ENCODE measurements at regions not wholly inside any gene's neighbourhood (a gene's known extent, or its start where the extent isn't known, plus 50 kb on each side); places are given as distances from the start of the nearest gene placed in this dataset.
"Not testable (repeated sequence)": the region's sequence is repeated elsewhere in the genome, so short reads cannot be mapped to it uniquely, and the experiment has no call there.

DNA sequence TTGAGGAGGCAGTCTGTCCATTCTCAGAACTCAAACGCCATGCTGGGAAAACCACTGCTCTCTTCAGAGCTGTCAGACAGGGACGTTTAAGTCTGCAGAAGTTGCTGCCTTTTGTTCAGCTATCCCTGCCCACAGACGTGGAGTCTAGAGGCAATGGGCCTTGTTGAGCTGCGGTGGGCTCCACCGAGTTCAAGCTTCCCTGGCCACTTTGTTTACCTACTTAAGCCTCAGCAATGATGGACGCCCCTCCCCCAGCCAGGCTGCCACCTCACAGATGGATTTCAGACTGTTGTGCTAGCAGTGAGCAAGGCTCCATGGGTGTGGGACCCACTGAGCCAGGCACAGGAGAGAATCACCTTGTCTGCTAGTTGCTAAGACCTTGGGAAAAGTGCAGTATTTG, 375.1 kb downstream of the ZNF33B start:
- not testable (repeated sequence) for H3K27me3 ChIP-seq (ENCODE audit: control insufficient read depth, insufficient read depth, low read length); H3K9me3 ChIP-seq (ENCODE audit: control insufficient read depth, insufficient read depth, low read length)
- 42% methylated on average over 3 of the region's 6 CpGs for WGBS (ENCODE audit: insufficient coverage)

DNA sequence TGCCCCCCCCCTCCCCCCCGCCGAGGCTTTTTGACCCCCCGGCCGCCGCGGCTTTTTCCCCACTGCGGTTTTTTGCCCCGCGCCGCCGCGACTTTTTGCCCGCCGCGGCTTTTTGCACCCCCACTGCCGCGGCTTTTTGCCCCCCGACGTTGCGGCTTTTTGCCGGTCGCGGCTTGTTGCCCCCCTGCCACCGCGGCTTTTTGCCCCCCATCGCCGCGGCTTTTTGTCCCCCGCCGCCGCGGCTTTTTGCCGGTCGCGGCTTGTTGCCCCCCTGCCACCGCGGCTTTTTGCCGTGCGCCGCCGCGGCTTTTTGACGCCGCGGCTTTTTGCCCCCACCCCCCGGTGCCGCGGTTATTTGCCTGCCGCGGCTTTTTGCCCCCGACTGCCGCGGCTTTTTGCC, 395.4 kb downstream of the ZNF33B start:
- H3K27ac ChIP-seq (ENCODE audit: low read depth, low read length): not testable (repeated sequence)

More for the DNA sequence above, 375.1 kb downstream of the ZNF33B start:
- H3K36me3 ChIP-seq (ENCODE audit: control insufficient read depth, insufficient read depth, low read length); DNase-seq (ENCODE audit: low read depth in 4 of 6, low spot score in 6 of 6); H3K4me3 ChIP-seq (ENCODE audit: low read depth, low read length); H3K4me1 ChIP-seq (ENCODE audit: control insufficient read depth, insufficient read depth, low read length); H3K27ac ChIP-seq (ENCODE audit: low read depth, low read length): not testable (repeated sequence)

DNA sequence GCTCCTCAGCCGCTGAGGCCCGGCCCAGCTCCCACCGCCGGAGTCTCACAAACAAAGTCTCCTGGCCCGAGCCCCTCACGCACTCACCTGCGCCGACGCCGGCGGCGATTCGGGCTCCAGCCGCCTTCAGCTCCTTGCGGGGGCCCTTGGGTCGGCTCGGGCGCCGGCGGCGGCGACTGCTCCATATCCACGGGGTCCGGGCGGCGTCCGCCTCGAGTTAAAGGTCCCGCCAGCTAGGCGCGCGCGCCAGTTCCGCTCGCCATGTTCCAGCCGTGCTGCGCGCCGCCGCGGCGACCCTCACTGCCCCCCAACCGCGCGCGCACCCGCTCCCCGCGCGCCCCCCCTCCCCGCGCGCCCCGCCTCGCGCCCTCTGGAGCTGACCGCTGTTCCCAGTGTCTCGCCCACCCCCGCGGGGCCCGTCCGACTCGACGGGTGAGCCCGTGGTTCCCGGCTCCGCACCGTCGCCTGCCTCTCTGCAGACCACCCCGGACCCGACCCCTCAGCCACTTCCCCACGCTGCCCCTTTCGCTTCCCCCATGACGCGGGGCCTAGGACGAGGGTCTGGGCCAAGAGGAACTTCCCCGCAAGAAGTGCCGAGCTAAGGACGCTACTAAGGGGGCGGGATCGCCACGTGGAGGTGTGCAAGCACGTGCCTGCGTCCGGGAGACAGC, 396.1 kb downstream of the ZNF33B start:
- H3K4me3 ChIP-seq (ENCODE audit: low read depth, low read length): no peak overlapping the region
- no peaks in the 10 kb centered on the region for H3K27me3 ChIP-seq (ENCODE audit: control insufficient read depth, insufficient read depth, low read length)
- no peak for DNase-seq (ENCODE audit: low read depth in 4 of 6, low spot score in 6 of 6)
- no peaks in the 10 kb centered on the region for H3K9me3 ChIP-seq (ENCODE audit: control insufficient read depth, insufficient read depth, low read length)
- no peaks in the 10 kb centered on the region for H3K4me1 ChIP-seq (ENCODE audit: control insufficient read depth, insufficient read depth, low read length)
- H3K36me3 ChIP-seq (ENCODE audit: control insufficient read depth, insufficient read depth, low read length): no peaks in the 10 kb centered on the region
- no peak overlapping the region for H3K27ac ChIP-seq (ENCODE audit: low read depth, low read length)
- 32% methylated on average over 71 of the region's 85 CpGs for WGBS (ENCODE audit: insufficient coverage)

More for the DNA sequence above, 395.4 kb downstream of the ZNF33B start:
- H3K4me1 ChIP-seq (ENCODE audit: control insufficient read depth, insufficient read depth, low read length); H3K27me3 ChIP-seq (ENCODE audit: control insufficient read depth, insufficient read depth, low read length); DNase-seq (ENCODE audit: low read depth in 4 of 6, low spot score in 6 of 6); H3K4me3 ChIP-seq (ENCODE audit: low read depth, low read length); H3K36me3 ChIP-seq (ENCODE audit: control insufficient read depth, insufficient read depth, low read length); H3K9me3 ChIP-seq (ENCODE audit: control insufficient read depth, insufficient read depth, low read length): not testable (repeated sequence)
- 17% methylated on average over 17 of the region's 53 CpGs for WGBS (ENCODE audit: insufficient coverage)

DNA sequence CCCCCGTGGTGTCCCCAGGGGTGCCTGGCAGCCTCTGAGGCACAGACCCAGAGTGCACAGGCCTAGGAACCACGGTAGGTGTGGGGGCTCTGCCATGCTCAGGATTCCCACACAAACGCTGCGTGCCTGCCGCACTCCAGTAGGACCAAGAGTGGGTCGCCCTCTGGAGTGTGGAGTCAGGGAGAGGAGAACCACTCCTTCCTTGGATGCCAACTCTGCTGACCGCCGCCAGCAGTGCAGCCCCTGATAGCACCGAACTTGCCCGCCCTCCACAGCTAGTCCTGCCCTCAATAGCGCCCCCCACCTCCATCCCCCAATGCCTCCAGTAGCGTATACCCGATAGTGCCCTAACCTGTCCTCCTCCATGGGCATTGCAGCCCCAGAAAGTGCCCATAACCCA, 402.0 kb downstream of the ZNF33B start:
- H3K4me3 ChIP-seq (ENCODE audit: low read depth, low read length); H3K4me1 ChIP-seq (ENCODE audit: control insufficient read depth, insufficient read depth, low read length); DNase-seq (ENCODE audit: low read depth in 4 of 6, low spot score in 6 of 6); H3K9me3 ChIP-seq (ENCODE audit: control insufficient read depth, insufficient read depth, low read length); H3K36me3 ChIP-seq (ENCODE audit: control insufficient read depth, insufficient read depth, low read length); H3K27ac ChIP-seq (ENCODE audit: low read depth, low read length); H3K27me3 ChIP-seq (ENCODE audit: control insufficient read depth, insufficient read depth, low read length): not testable (repeated sequence)
- 90% methylated on average over 8 of the region's 13 CpGs for WGBS (ENCODE audit: insufficient coverage)

DNA sequence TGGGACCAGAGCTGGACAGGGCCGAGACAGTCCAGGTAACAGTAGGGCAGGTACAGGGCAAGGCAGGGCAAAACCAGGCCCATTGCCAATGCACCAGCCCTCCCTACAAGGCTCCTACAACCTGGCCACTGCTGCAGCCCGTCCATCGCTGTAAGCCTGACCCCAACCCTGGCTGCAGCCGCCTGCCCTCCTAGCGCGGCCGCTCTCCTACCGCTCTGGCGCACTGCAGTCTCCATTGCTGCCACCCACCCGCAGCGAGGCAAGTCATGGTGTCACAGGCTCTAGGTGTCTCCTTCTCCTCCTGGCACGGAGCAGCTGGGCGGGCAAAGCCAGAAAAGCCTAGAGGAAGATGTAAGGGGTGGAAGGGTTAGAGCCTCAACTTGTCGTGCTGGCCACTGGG, 402.6 kb downstream of the ZNF33B start:
- not testable (repeated sequence) for H3K27me3 ChIP-seq (ENCODE audit: control insufficient read depth, insufficient read depth, low read length); H3K4me3 ChIP-seq (ENCODE audit: low read depth, low read length); H3K27ac ChIP-seq (ENCODE audit: low read depth, low read length); H3K9me3 ChIP-seq (ENCODE audit: control insufficient read depth, insufficient read depth, low read length); H3K36me3 ChIP-seq (ENCODE audit: control insufficient read depth, insufficient read depth, low read length); H3K4me1 ChIP-seq (ENCODE audit: control insufficient read depth, insufficient read depth, low read length); DNase-seq (ENCODE audit: low read depth in 4 of 6, low spot score in 6 of 6)
- WGBS (ENCODE audit: insufficient coverage): 89% methylated on average over 8 of the region's 14 CpGs

DNA sequence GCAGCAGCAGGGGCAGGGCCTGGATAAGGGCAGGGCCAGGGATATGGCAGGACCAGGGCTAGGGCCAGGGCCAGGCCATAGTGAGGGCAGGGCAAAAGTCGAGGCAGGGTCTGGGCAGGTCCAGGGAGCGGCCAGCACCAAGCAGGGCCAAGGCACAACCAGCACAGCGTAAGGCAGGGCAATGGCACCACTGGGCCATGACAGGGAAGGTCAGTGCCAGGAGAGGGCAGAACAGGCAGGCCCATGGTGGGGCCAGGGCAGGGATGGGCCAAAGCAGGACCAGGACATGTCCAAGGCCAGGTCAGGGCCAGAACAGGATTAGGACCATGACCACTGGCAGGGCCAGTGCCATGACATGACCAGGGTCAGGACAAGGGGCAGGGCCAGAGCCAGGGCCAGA, 403.1 kb downstream of the ZNF33B start:
- not testable (repeated sequence) for H3K9me3 ChIP-seq (ENCODE audit: control insufficient read depth, insufficient read depth, low read length); H3K4me3 ChIP-seq (ENCODE audit: low read depth, low read length); H3K27ac ChIP-seq (ENCODE audit: low read depth, low read length); H3K4me1 ChIP-seq (ENCODE audit: control insufficient read depth, insufficient read depth, low read length); H3K27me3 ChIP-seq (ENCODE audit: control insufficient read depth, insufficient read depth, low read length); H3K36me3 ChIP-seq (ENCODE audit: control insufficient read depth, insufficient read depth, low read length); DNase-seq (ENCODE audit: low read depth in 4 of 6, low spot score in 6 of 6)
- WGBS (ENCODE audit: insufficient coverage): 89% methylated on average over 3 of the region's 3 CpGs

DNA sequence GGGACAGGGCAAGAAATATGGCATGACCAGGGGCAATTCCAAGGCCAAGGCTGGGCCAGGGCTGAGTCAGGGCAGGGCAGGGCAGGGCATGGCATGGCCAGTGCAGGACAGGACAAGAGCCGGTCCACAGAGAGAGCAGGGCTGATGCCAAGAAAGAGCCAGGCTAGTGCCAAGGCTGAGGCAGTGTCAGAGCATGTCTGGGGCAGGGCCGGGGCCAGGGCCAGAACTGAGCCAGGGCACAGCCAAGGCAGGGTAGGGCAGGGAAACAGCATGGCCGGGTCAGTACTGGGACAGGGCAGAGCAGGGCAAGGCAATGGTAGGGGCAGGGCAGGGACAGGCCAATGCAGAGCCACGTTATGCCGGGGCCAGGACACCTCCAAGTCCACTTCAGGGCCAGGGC, 403.9 kb downstream of the ZNF33B start:
- WGBS (ENCODE audit: insufficient coverage): 83% methylated on average over 5 of the region's 5 CpGs
- not testable (repeated sequence) for H3K27ac ChIP-seq (ENCODE audit: low read depth, low read length); H3K36me3 ChIP-seq (ENCODE audit: control insufficient read depth, insufficient read depth, low read length); H3K4me1 ChIP-seq (ENCODE audit: control insufficient read depth, insufficient read depth, low read length); DNase-seq (ENCODE audit: low read depth in 4 of 6, low spot score in 6 of 6); H3K9me3 ChIP-seq (ENCODE audit: control insufficient read depth, insufficient read depth, low read length); H3K27me3 ChIP-seq (ENCODE audit: control insufficient read depth, insufficient read depth, low read length); H3K4me3 ChIP-seq (ENCODE audit: low read depth, low read length)

DNA sequence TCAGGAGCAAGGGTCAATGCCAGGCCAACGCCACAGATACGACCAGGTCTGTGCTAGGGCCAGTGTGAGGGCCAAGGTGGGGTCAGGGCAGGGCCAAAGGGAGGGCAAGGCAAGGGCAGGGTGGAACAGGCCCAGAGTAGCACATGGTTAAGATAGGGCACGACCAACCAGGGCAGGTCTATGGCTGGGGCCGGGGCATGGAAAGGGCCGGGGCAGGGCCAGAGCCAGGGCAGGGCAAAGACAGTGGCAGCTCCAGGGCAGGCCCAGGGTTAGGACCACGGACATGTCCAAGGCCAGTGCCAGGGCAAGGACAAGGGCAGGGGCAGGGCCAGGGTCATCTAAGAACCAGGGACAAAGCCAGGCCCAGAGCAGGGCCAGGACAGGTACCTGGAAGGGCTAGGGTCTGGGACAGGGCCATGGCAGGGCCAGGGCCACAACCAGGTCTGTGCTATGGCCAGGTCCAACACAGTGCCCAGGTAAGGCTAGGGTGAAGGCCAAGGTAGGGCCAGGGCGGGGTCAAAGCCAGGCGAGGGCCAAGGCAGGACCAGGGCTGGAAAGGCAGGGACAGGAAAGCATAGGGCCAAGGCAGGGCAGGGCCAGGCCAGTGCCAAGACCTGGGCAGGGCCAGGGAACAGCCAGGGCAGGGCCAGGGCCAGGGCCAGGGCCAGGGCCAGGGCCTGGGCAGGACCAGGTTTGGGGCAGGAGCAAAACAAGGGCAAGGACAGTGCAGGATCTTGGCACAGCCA, 404.7 kb downstream of the ZNF33B start:
- not testable (repeated sequence) for DNase-seq (ENCODE audit: low read depth in 4 of 6, low spot score in 6 of 6); H3K36me3 ChIP-seq (ENCODE audit: control insufficient read depth, insufficient read depth, low read length); H3K4me3 ChIP-seq (ENCODE audit: low read depth, low read length); H3K9me3 ChIP-seq (ENCODE audit: control insufficient read depth, insufficient read depth, low read length); H3K4me1 ChIP-seq (ENCODE audit: control insufficient read depth, insufficient read depth, low read length); H3K27ac ChIP-seq (ENCODE audit: low read depth, low read length); H3K27me3 ChIP-seq (ENCODE audit: control insufficient read depth, insufficient read depth, low read length)
- 79% methylated on average over 8 of the region's 8 CpGs for WGBS (ENCODE audit: insufficient coverage)

DNA sequence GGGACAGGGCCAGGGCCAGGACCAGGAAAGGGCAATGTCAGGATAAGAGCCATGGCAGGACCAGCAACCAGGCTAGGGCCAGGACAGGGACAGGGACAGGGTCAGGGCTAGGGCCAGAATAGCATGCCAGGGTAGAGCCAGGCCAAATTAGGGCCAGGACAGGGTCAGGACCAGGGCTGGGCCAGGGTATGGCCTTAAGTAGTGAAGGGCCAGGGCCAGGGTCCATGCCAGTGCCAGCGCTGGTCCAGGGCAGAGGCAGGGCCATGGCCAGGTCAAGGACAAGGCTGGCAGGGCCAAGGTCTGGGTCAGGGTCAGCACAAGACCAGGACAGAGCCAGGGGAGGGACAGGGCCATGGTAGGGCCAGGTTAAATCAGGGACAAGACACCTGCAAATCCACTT, 405.4 kb downstream of the ZNF33B start:
- not testable (repeated sequence) for H3K4me3 ChIP-seq (ENCODE audit: low read depth, low read length); H3K27me3 ChIP-seq (ENCODE audit: control insufficient read depth, insufficient read depth, low read length); H3K27ac ChIP-seq (ENCODE audit: low read depth, low read length); H3K9me3 ChIP-seq (ENCODE audit: control insufficient read depth, insufficient read depth, low read length); DNase-seq (ENCODE audit: low read depth in 4 of 6, low spot score in 6 of 6); H3K4me1 ChIP-seq (ENCODE audit: control insufficient read depth, insufficient read depth, low read length); H3K36me3 ChIP-seq (ENCODE audit: control insufficient read depth, insufficient read depth, low read length)
- 64% methylated on average over 1 of the region's 1 CpG for WGBS (ENCODE audit: insufficient coverage)

DNA sequence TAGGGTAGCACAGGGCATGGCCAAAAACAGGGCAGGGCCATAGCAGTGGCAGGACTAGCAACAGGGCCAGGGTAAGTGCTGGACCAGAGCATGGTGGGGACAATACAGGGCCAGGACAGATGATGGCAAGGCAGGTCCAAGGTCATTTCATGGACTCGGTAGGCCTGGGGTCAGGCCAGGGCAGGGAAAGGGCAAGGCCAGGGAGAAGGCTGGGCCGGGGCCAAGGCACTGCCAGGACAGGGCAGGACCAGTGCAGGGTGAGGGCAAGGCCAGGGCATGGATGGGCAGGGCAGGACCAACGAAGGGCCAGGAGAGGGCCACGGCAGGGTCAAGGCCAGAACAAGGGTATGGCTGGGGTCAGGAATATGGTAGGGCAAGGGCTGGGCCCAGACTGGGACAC, 407.6 kb downstream of the ZNF33B start:
- WGBS (ENCODE audit: insufficient coverage): 60% methylated on average over 4 of the region's 4 CpGs
- not testable (repeated sequence) for DNase-seq (ENCODE audit: low read depth in 4 of 6, low spot score in 6 of 6); H3K36me3 ChIP-seq (ENCODE audit: control insufficient read depth, insufficient read depth, low read length); H3K9me3 ChIP-seq (ENCODE audit: control insufficient read depth, insufficient read depth, low read length); H3K4me3 ChIP-seq (ENCODE audit: low read depth, low read length); H3K4me1 ChIP-seq (ENCODE audit: control insufficient read depth, insufficient read depth, low read length); H3K27ac ChIP-seq (ENCODE audit: low read depth, low read length); H3K27me3 ChIP-seq (ENCODE audit: control insufficient read depth, insufficient read depth, low read length)
